HG02642 (cell line): ENCODE measurements at regions not wholly inside any gene's neighbourhood (a gene's known extent, or its start where the extent isn't known, plus 50 kb on each side); places are given as distances from the start of the nearest gene placed in this dataset.

Experiments used
- ATAC-seq: cut with Tn5 transposase; IDR thresholded peaks from one replicate; pipeline ENCODE4 v1.9.1; 2021; ENCODE audit warnings: mild to moderate bottlenecking; ENCODE audit not compliant: unreplicated experiment, poor library complexity

- no peak for ATAC-seq
These were observed 181.2 kb upstream of the ADRA1B start for GRCh38 chr5:159735036-159735435.

- ATAC-seq = no peak
These were observed 180.3 kb upstream of the ADRA1B start for GRCh38 chr5:159735749-159736660.

- no peak for ATAC-seq
These were observed 179.4 kb upstream of the ADRA1B start for GRCh38 chr5:159736844-159737243.

- ATAC-seq = no peak
These were observed 179.0 kb upstream of the ADRA1B start for GRCh38 chr5:159737263-159737662.

- ATAC-seq = no peak
These were observed 174.4 kb upstream of the ADRA1B start for GRCh38 chr5:159741829-159742322.

GRCh38 chr5:159743234-159743633, 173.0 kb upstream of the ADRA1B start:
- ATAC-seq = no peak

GRCh38 chr5:159746707-159747106, 169.6 kb upstream of the ADRA1B start:
- no peak for ATAC-seq

GRCh38 chr5:159749146-159749545, 167.1 kb upstream of the ADRA1B start:
- no peak for ATAC-seq

GRCh38 chr5:159750226-159750625, 166.1 kb upstream of the ADRA1B start:
- ATAC-seq = no peak

GRCh38 chr5:159751459-159751858, 164.8 kb upstream of the ADRA1B start:
- ATAC-seq = no peak

GRCh38 chr5:159752622-159753275, 163.5 kb upstream of the ADRA1B start:
- no peak for ATAC-seq

- no peak for ATAC-seq
These were observed 158.1 kb upstream of the ADRA1B start for GRCh38 chr5:159758189-159758588.

- no peak for ATAC-seq
These were observed 156.4 kb upstream of the ADRA1B start for GRCh38 chr5:159759791-159760290.

GRCh38 chr5:159762921-159763320, 153.4 kb upstream of the ADRA1B start:
- no peak for ATAC-seq

- ATAC-seq = no peak
These were observed 152.7 kb upstream of the ADRA1B start for GRCh38 chr5:159763562-159763961.

GRCh38 chr5:159764283-159765134, 151.8 kb upstream of the ADRA1B start:
- ATAC-seq = no peak

- no peak for ATAC-seq
These were observed 151.2 kb upstream of the ADRA1B start for GRCh38 chr5:159765135-159765433.

- ATAC-seq = no peak
These were observed 150.3 kb upstream of the ADRA1B start for GRCh38 chr5:159765760-159766517.

- no peak for ATAC-seq
These were observed 148.0 kb upstream of the ADRA1B start for GRCh38 chr5:159768243-159768642.

GRCh38 chr5:159772698-159773061, 143.6 kb upstream of the ADRA1B start:
- no peak for ATAC-seq
